ENCODE measurements at regions not wholly inside any gene's neighbourhood (a gene's known extent, or its start where the extent isn't known, plus 50 kb on each side); places are given as distances from the start of the nearest gene placed in this dataset.

- ChIA-PET POLR2A (no interaction called here), CTCF (no interaction called here)
- Histone ChIP-seq H3K9me3 (replicated peaks; ENCODE audit: control insufficient read depth, insufficient read depth, low read length) (no peaks in the 10 kb centered on the region), H3K4me1 (ENCODE audit: control insufficient read depth, extremely low read depth, insufficient read depth, low read length) (no peaks in the 10 kb centered on the region), H2AFZ (ENCODE audit: low read depth, low read length) (no peak overlapping the region), H3K4me2 (ENCODE audit: insufficient read depth, low read length) (no peak overlapping the region), H3K4me3 (replicated peaks in 1 of 3; ENCODE audit: insufficient read depth in 1 of 3, low read depth in 1 of 3, low read length in 3 of 3) (no peak overlapping the region), H3K27me3 (ENCODE audit: control insufficient read depth in 2 of 2, insufficient read depth in 2 of 2, low read length in 2 of 2) (no peaks in the 10 kb centered on the region), H3K9ac (replicated peaks; ENCODE audit: extremely low read depth, insufficient read depth, low read length) (no peak overlapping the region), H3K9me1 (replicated peaks; ENCODE audit: control insufficient read depth, extremely low read depth, insufficient read depth, low read length) (no peaks in the 10 kb centered on the region), H4K20me1 (replicated peaks; ENCODE audit: control insufficient read depth, extremely low read depth, insufficient read depth, low read length) (no peaks in the 10 kb centered on the region), H3K27ac (ENCODE audit: insufficient read depth, low read depth, low read length) (no peak overlapping the region), H3K79me2 (ENCODE audit: control insufficient read depth, insufficient read depth, low read length) (no peaks in the 10 kb centered on the region), H3K36me3 (ENCODE audit: control insufficient read depth in 2 of 2, extremely low read depth in 1 of 2, insufficient read depth in 2 of 2, low read length in 2 of 2) (no peaks in the 10 kb centered on the region)
- dilution Hi-C loops (cut with MboI; ENCODE audit: extremely low pct_ligation_motif_present, low sequenced_read_pairs) (no loop called here), intact Hi-C loops (cut with micrococcal nuclease) (no loop called here)
- TF ChIP-seq CTCF (IDR thresholded peaks at IDR 0.05; ENCODE audit: extremely low read depth in 1 of 2, insufficient read depth in 1 of 2, low read depth in 1 of 2, low read length in 2 of 2) (no peak), JUN (IDR thresholded peaks at IDR 0.05; ENCODE audit: borderline replicate concordance, insufficient read depth, insufficient read length, low read depth) (no peak), MAX (IDR thresholded peaks at IDR 0.05; ENCODE audit: insufficient read depth, insufficient read length) (no peak)
- FAIRE-seq (peak; percentile 37), DNase-seq (ENCODE audit: low read depth, low spot score) (no peak)
- no TSS peak for BruUV-seq (replicated peaks)
These were observed 280.3 kb downstream of the HACE1 start for GRCh38 chr6:104579310-104579863.

GRCh38 chr6:104575536-104575935 lies 284.2 kb downstream of the HACE1 start:
- no peak overlapping the region for H3K9ac ChIP-seq (replicated peaks; ENCODE audit: extremely low read depth, insufficient read depth, low read length)
- H4K20me1 ChIP-seq (replicated peaks; ENCODE audit: control insufficient read depth, extremely low read depth, insufficient read depth, low read length) = no peaks in the 10 kb centered on the region
- DNase-seq (ENCODE audit: low read depth, low spot score) (no peak), FAIRE-seq (no peak)
- no peak overlapping the region for H3K4me2 ChIP-seq (ENCODE audit: insufficient read depth, low read length)
- POLR2A ChIA-PET = no interaction called here
- peaks cover 5% of the 10 kb centered on the region for H3K4me1 ChIP-seq (ENCODE audit: control insufficient read depth, extremely low read depth, insufficient read depth, low read length)
- no peak for TF ChIP-seq FOS (IDR thresholded peaks at IDR 0.05; ENCODE audit: borderline replicate concordance, insufficient read depth, low read length)
- TF ChIP-seq MAX (IDR thresholded peaks at IDR 0.05; ENCODE audit: insufficient read depth, insufficient read length) = no peak
- TF ChIP-seq JUN (IDR thresholded peaks at IDR 0.05; ENCODE audit: borderline replicate concordance, insufficient read depth, insufficient read length, low read depth) = no peak
- TF ChIP-seq CTCF (IDR thresholded peaks at IDR 0.05; ENCODE audit: extremely low read depth in 1 of 2, insufficient read depth in 1 of 2, low read depth in 1 of 2, low read length in 2 of 2) = no peak
- no peak for TF ChIP-seq POLR2AphosphoS5 (IDR thresholded peaks at IDR 0.05; ENCODE audit: insufficient read depth, low read depth, low read length)
- no peak for TF ChIP-seq EZH2 (IDR thresholded peaks at IDR 0.05; ENCODE audit: borderline replicate concordance, low read depth, low read length, severe bottlenecking)
- TF ChIP-seq GATA2 (IDR thresholded peaks at IDR 0.05; ENCODE audit: insufficient read depth, insufficient read length, low read depth, low read length) = no peak
- TF ChIP-seq MYC (IDR thresholded peaks at IDR 0.05; ENCODE audit: low read depth, low read length) = no peak
- no peak for TF ChIP-seq POLR2A (IDR thresholded peaks at IDR 0.05; ENCODE audit: low read depth, low read length)
- no TSS peak for BruUV-seq (replicated peaks)
- intact Hi-C loops (cut with micrococcal nuclease) (no loop called here), dilution Hi-C loops (cut with MboI; ENCODE audit: extremely low pct_ligation_motif_present, low sequenced_read_pairs) (no loop called here)
- H3K36me3 ChIP-seq (ENCODE audit: control insufficient read depth in 2 of 2, extremely low read depth in 1 of 2, insufficient read depth in 2 of 2, low read length in 2 of 2) = no peaks in the 10 kb centered on the region
- H3K79me2 ChIP-seq (ENCODE audit: control insufficient read depth, insufficient read depth, low read length) = no peaks in the 10 kb centered on the region
- H3K9me3 ChIP-seq (replicated peaks; ENCODE audit: control insufficient read depth, insufficient read depth, low read length) = no peaks in the 10 kb centered on the region
- no peak overlapping the region for H3K4me3 ChIP-seq (replicated peaks in 1 of 3; ENCODE audit: insufficient read depth in 1 of 3, low read depth in 1 of 3, low read length in 3 of 3)
- H3K9me1 ChIP-seq (replicated peaks; ENCODE audit: control insufficient read depth, extremely low read depth, insufficient read depth, low read length) = no peaks in the 10 kb centered on the region
- no peak overlapping the region for H2AFZ ChIP-seq (ENCODE audit: low read depth, low read length)
- no peaks in the 10 kb centered on the region for H3K27me3 ChIP-seq (ENCODE audit: control insufficient read depth in 2 of 2, insufficient read depth in 2 of 2, low read length in 2 of 2)
- H3K27ac ChIP-seq (ENCODE audit: insufficient read depth, low read depth, low read length) = no peak overlapping the region
- CTCF ChIA-PET = no interaction called here

Measured in endothelial cell of umbilical vein (primary cell).